Stimulated activated naive CD8-positive, alpha-beta T cell treated with anti-CD3 and anti-CD28 coated beads, Interleukin-15, amount 100 ng/mL, for 72 hours (primary cell): ENCODE measurements at regions not wholly inside any gene's neighbourhood (a gene's known extent, or its start where the extent isn't known, plus 50 kb on each side); places are given as distances from the start of the nearest gene placed in this dataset.

Experiments
- ATAC-seq: fragments of 150-1000 bp; cut with Tn5 transposase; 2 replicates; pipeline ENCODE4 v1.10.0; 2021; ENCODE audit warnings: mild to moderate bottlenecking, moderate library complexity
- DNase-seq, 2 donors: peaks; one replicate each; pipeline ENCODE4 v3.0.0; 2021 to 2022
- H3K27ac Mint-ChIP-seq, 2 donors: one replicate each; pipeline ENCODE4 v1.8.0; 2022; ENCODE audit warnings: mild to moderate bottlenecking in 2 of 2, mixed read lengths in 2 of 2, moderate library complexity in 2 of 2
- H3K27me3 Mint-ChIP-seq: one replicate; pipeline ENCODE4 v1.8.0; 2022; ENCODE audit warnings: mixed read lengths
- H3K4me1 Mint-ChIP-seq: one replicate; pipeline ENCODE4 v1.8.0; 2022; ENCODE audit warnings: mild to moderate bottlenecking, mixed read lengths
- H3K4me3 Mint-ChIP-seq, 2 donors: one replicate each; pipeline ENCODE4 v1.8.0; 2022; ENCODE audit warnings: mild to moderate bottlenecking in 2 of 2, mixed read lengths in 2 of 2, moderate library complexity in 1 of 2
- H3K9me3 Mint-ChIP-seq, 2 donors: one replicate each; pipeline ENCODE4 v1.8.0; 2022; ENCODE audit warnings: mixed read lengths in 2 of 2

GRCh38 chr2:111656436-111656835, 227.6 kb downstream of the ANAPC1 start:
- H3K27ac Mint-ChIP-seq, result no peak overlapping the region
- no peak for DNase-seq
- no peak overlapping the region for H3K4me3 Mint-ChIP-seq
- ATAC-seq, result no peak
- H3K27me3 Mint-ChIP-seq, result peaks cover 16% of the 10 kb centered on the region
- H3K9me3 Mint-ChIP-seq, result no peaks in the 10 kb centered on the region
- H3K4me1 Mint-ChIP-seq, result peaks cover 7% of the 10 kb centered on the region

GRCh38 chr2:111656894-111657293, 227.1 kb downstream of the ANAPC1 start:
- peaks cover 5% of the 10 kb centered on the region for H3K4me1 Mint-ChIP-seq
- H3K4me3 Mint-ChIP-seq, result no peak overlapping the region
- H3K27me3 Mint-ChIP-seq, result peaks cover 15% of the 10 kb centered on the region
- no peaks in the 10 kb centered on the region for H3K9me3 Mint-ChIP-seq
- DNase-seq (no peak), ATAC-seq (no peak)
- no peak overlapping the region for H3K27ac Mint-ChIP-seq

GRCh38 chr2:111657351-111657975, 226.5 kb downstream of the ANAPC1 start:
- DNase-seq (no peak), ATAC-seq (no peak)
- Mint-ChIP-seq H3K4me1 (no peaks in the 10 kb centered on the region), H3K27ac (peak overlapping the region in 1 of 2 donors; percentile 21), H3K9me3 (no peaks in the 10 kb centered on the region), H3K27me3 (peaks cover 10% of the 10 kb centered on the region), H3K4me3 (no peak overlapping the region)

GRCh38 chr2:111659361-111660333, 224.3 kb downstream of the ANAPC1 start:
- H3K4me3 Mint-ChIP-seq, result no peak overlapping the region

GRCh38 chr2:111660811-111661210, 223.2 kb downstream of the ANAPC1 start:
- DNase-seq, result no peak
- Mint-ChIP-seq H3K4me1 (peaks cover 8% of the 10 kb centered on the region), H3K4me3 (no peak overlapping the region), H3K27ac (peak overlapping the region in 1 of 2 donors; percentile 1), H3K9me3 (no peaks in the 10 kb centered on the region), H3K27me3 (no peaks in the 10 kb centered on the region)
- ATAC-seq, result no peak

More at GRCh38 chr2:111659361-111660333, 224.3 kb downstream of the ANAPC1 start:
- Mint-ChIP-seq H3K4me1 (peaks cover 8% of the 10 kb centered on the region), H3K9me3 (no peaks in the 10 kb centered on the region), H3K27me3 (no peaks in the 10 kb centered on the region), H3K27ac (no peak overlapping the region)
- no peak for ATAC-seq
- DNase-seq, result no peak

- no peak for ATAC-seq
- H3K9me3 Mint-ChIP-seq, result no peaks in the 10 kb centered on the region
- H3K27me3 Mint-ChIP-seq, result no peaks in the 10 kb centered on the region
- H3K27ac Mint-ChIP-seq, result peak overlapping the region in 1 of 2 donors; percentile 1
- H3K4me3 Mint-ChIP-seq, result no peak overlapping the region
- no peak for DNase-seq
- H3K4me1 Mint-ChIP-seq, result peaks cover 8% of the 10 kb centered on the region
Measured at GRCh38 chr2:111661286-111661940, 222.6 kb downstream of the ANAPC1 start.

- H3K27ac Mint-ChIP-seq, result no peak overlapping the region
- DNase-seq (no peak), ATAC-seq (no peak)
- H3K4me3 Mint-ChIP-seq, result no peak overlapping the region
- H3K4me1 Mint-ChIP-seq, result peaks cover 8% of the 10 kb centered on the region
- no peaks in the 10 kb centered on the region for H3K27me3 Mint-ChIP-seq
- no peaks in the 10 kb centered on the region for H3K9me3 Mint-ChIP-seq
Measured at GRCh38 chr2:111662039-111662770, 221.8 kb downstream of the ANAPC1 start.

- Mint-ChIP-seq H3K4me1 (peaks cover 8% of the 10 kb centered on the region), H3K4me3 (peak overlapping the region in 1 of 2 donors; percentile 21), H3K27ac (peak overlapping the region in 1 of 2 donors; percentile 23), H3K9me3 (no peaks in the 10 kb centered on the region), H3K27me3 (no peaks in the 10 kb centered on the region)
- DNase-seq (peak in 1 of 2 donors; percentile 40), ATAC-seq (peak; percentile 86)
Measured at GRCh38 chr2:111662771-111663470, 221.1 kb downstream of the ANAPC1 start.

- Mint-ChIP-seq H3K4me1 (peaks cover 8% of the 10 kb centered on the region), H3K9me3 (no peaks in the 10 kb centered on the region), H3K4me3 (no peak overlapping the region), H3K27me3 (no peaks in the 10 kb centered on the region), H3K27ac (no peak overlapping the region)
- DNase-seq, result no peak
- no peak for ATAC-seq
Measured at GRCh38 chr2:111663471-111664274, 220.3 kb downstream of the ANAPC1 start.

- ATAC-seq, result no peak
Measured at GRCh38 chr2:111664275-111664850, 219.6 kb downstream of the ANAPC1 start.

GRCh38 chr2:111665011-111665410, 219.0 kb downstream of the ANAPC1 start:
- no peak for ATAC-seq
- no peaks in the 10 kb centered on the region for H3K27me3 Mint-ChIP-seq
- H3K4me1 Mint-ChIP-seq, result peaks cover 8% of the 10 kb centered on the region
- no peak for DNase-seq
- H3K9me3 Mint-ChIP-seq, result no peaks in the 10 kb centered on the region
- H3K4me3 Mint-ChIP-seq, result no peak overlapping the region
- no peak overlapping the region for H3K27ac Mint-ChIP-seq

More at GRCh38 chr2:111664275-111664850, 219.6 kb downstream of the ANAPC1 start:
- DNase-seq, result no peak
- Mint-ChIP-seq H3K4me3 (no peak overlapping the region), H3K27me3 (no peaks in the 10 kb centered on the region), H3K4me1 (peaks cover 8% of the 10 kb centered on the region), H3K9me3 (no peaks in the 10 kb centered on the region), H3K27ac (no peak overlapping the region)

- Mint-ChIP-seq H3K4me3 (no peak overlapping the region), H3K27me3 (no peaks in the 10 kb centered on the region), H3K27ac (no peak overlapping the region), H3K9me3 (no peaks in the 10 kb centered on the region), H3K4me1 (peaks cover 8% of the 10 kb centered on the region)
- DNase-seq (no peak), ATAC-seq (no peak)
Measured at GRCh38 chr2:111665551-111666116, 218.4 kb downstream of the ANAPC1 start.

GRCh38 chr2:111666160-111666559, 217.8 kb downstream of the ANAPC1 start:
- Mint-ChIP-seq H3K27me3 (no peaks in the 10 kb centered on the region), H3K27ac (no peak overlapping the region), H3K9me3 (no peaks in the 10 kb centered on the region), H3K4me1 (peaks cover 8% of the 10 kb centered on the region), H3K4me3 (no peak overlapping the region)
- ATAC-seq (peak; percentile 70), DNase-seq (no peak)
